Mesenchymal stem cell (in vitro differentiated cells and primary cell): ENCODE measurements at regions not wholly inside any gene's neighbourhood (a gene's known extent, or its start where the extent isn't known, plus 50 kb on each side); places are given as distances from the start of the nearest gene placed in this dataset.

Experiments
- DNase-seq: peaks from one replicate; pipeline ENCODE4 v3.0.0-alpha.2; 2013
- H2AFZ ChIP-seq: one replicate; pipeline ENCODE4 v1.6.1; 2013; ENCODE audit warnings: low read depth, mild to moderate bottlenecking, control low read depth, inconsistent platforms, low read length, moderate library complexity
- H2AK5ac ChIP-seq: 2 replicates; pipeline ENCODE4 v1.6.1; 2013; ENCODE audit warnings: low read length, moderate library complexity, mild to moderate bottlenecking, inconsistent platforms; ENCODE audit not compliant: severe bottlenecking
- H2BK120ac ChIP-seq: one replicate; pipeline ENCODE4 v1.6.1; 2013; ENCODE audit warnings: low read depth, mild to moderate bottlenecking, inconsistent platforms, low read length, moderate library complexity
- H2BK12ac ChIP-seq, 2 experiments: one replicate each; pipeline ENCODE4 v1.6.1; 2013; ENCODE audit warnings: inconsistent platforms in 2 of 2, low read length in 2 of 2, mild to moderate bottlenecking in 2 of 2, moderate library complexity in 2 of 2, control low read depth in 1 of 2
- H2BK15ac ChIP-seq: one replicate; pipeline ENCODE4 v1.6.1; 2013; ENCODE audit warnings: mild to moderate bottlenecking, low read depth, inconsistent platforms; ENCODE audit not compliant: poor library complexity, severe bottlenecking
- H2BK5ac ChIP-seq: 2 replicates; pipeline ENCODE4 v1.6.1; 2013; ENCODE audit warnings: low read depth, mild to moderate bottlenecking, low read length, control low read depth, inconsistent platforms; ENCODE audit not compliant: poor library complexity, severe bottlenecking
- H3K14ac ChIP-seq, 2 experiments: one replicate each; pipeline ENCODE4 v1.6.1; 2013; ENCODE audit warnings: inconsistent platforms in 2 of 2, low read length in 2 of 2, control low read depth in 1 of 2, mild to moderate bottlenecking in 1 of 2, moderate library complexity in 1 of 2
- H3K18ac ChIP-seq, 2 experiments: one replicate each; pipeline ENCODE4 v1.6.1; 2013; ENCODE audit warnings: inconsistent platforms in 2 of 2, low read length in 2 of 2, control low read depth in 1 of 2, low read depth in 1 of 2, mild to moderate bottlenecking in 1 of 2
- H3K23ac ChIP-seq, 2 experiments: one replicate each; pipeline ENCODE4 v1.6.1; 2013; ENCODE audit warnings: inconsistent platforms in 2 of 2, low read length in 2 of 2, mild to moderate bottlenecking in 2 of 2, moderate library complexity in 2 of 2, control low read depth in 1 of 2
- H3K27ac ChIP-seq: 2 replicates; pipeline ENCODE4 v1.5.1; 2013; ENCODE audit warnings: mild to moderate bottlenecking, moderate library complexity, low read length, control low read depth, inconsistent platforms; ENCODE audit not compliant: poor library complexity, severe bottlenecking
- H3K27me3 ChIP-seq, 2 experiments: 2 replicates each; pipeline versions ENCODE4 v1.6.1 to v1.7.0; 2013; ENCODE audit warnings: low read length in 2 of 2, mild to moderate bottlenecking in 2 of 2, moderate library complexity in 2 of 2, control low read depth in 1 of 2, inconsistent platforms in 1 of 2; ENCODE audit not compliant: control insufficient read depth in 1 of 2, insufficient read depth in 1 of 2
- H3K36me3 ChIP-seq, 2 experiments: 2 replicates each; pipeline versions ENCODE4 v1.6.1 to v1.7.0; 2013; ENCODE audit warnings: low read length in 2 of 2, control low read depth in 1 of 2, inconsistent platforms in 1 of 2, low read depth in 1 of 2, mild to moderate bottlenecking in 1 of 2; ENCODE audit not compliant: insufficient read depth in 2 of 2, control insufficient read depth in 1 of 2
- H3K4ac ChIP-seq, 2 experiments: one replicate each; pipeline ENCODE4 v1.6.1; 2013; ENCODE audit warnings: inconsistent platforms in 2 of 2, low read length in 2 of 2, mild to moderate bottlenecking in 2 of 2, moderate library complexity in 2 of 2, control low read depth in 1 of 2, low read depth in 1 of 2
- H3K4me1 ChIP-seq: 2 replicates; pipeline ENCODE4 v1.6.1; 2013; ENCODE audit warnings: low read depth, low read length, control low read depth; ENCODE audit not compliant: control insufficient read depth, insufficient read depth
- H3K4me2 ChIP-seq: 2 replicates; pipeline ENCODE4 v1.6.1; 2013; ENCODE audit warnings: low read length, mild to moderate bottlenecking, inconsistent platforms; ENCODE audit not compliant: poor library complexity, severe bottlenecking
- H3K4me3 ChIP-seq, 2 experiments: 2 replicates each; pipeline versions ENCODE4 v1.5.1 to v1.7.0; 2013; ENCODE audit warnings: low read length in 2 of 2, mild to moderate bottlenecking in 2 of 2, control low read depth in 1 of 2, low read depth in 1 of 2; ENCODE audit not compliant: insufficient read depth in 1 of 2
- H3K79me1 ChIP-seq: replicated peaks from 2 replicates; pipeline ENCODE4 v1.6.1; 2013; ENCODE audit warnings: mild to moderate bottlenecking, control low read depth, low read length, inconsistent platforms; ENCODE audit not compliant: poor library complexity, severe bottlenecking
- H3K9ac ChIP-seq: 2 replicates; pipeline ENCODE4 v1.7.0; 2013; ENCODE audit warnings: mild to moderate bottlenecking, low read length, moderate library complexity
- H3K9me3 ChIP-seq: 2 replicates; pipeline ENCODE4 v1.7.0; 2013; ENCODE audit warnings: mild to moderate bottlenecking, low read length; ENCODE audit not compliant: control insufficient read depth
- H4K8ac ChIP-seq: one replicate; pipeline ENCODE4 v1.6.1; 2013; ENCODE audit warnings: inconsistent platforms, mild to moderate bottlenecking, low read length, moderate library complexity
- H4K91ac ChIP-seq: one replicate; pipeline ENCODE4 v1.6.1; 2013; ENCODE audit warnings: mild to moderate bottlenecking, low read length, inconsistent platforms
- WGBS: methylation state at CpG from one replicate; pipeline ENCODE4 v1.1.7; 2013; ENCODE audit warnings: mixed read lengths; 5-methylcytosine and 5-hydroxymethylcytosine counted together

DNA sequence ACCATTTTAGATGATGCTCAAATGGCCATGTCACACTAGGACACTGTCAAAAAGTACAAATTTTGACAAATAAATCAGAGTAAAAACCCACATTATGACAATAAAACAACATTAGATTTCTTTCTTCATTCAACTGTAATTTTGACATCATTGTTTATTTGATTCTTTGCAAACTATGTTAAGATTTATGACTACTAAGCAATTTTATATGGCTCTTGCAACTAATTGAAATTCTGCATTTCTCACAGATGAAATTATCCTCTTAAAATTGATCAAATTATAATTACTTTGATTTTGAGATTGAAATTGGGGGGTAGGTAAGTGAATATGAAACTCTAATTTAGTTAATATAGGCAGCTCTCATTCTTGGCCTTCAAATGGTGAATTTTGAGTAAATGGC, 59.8 kb downstream of the ATOH1 start:
- Histone ChIP-seq H2AFZ (no peak overlapping the region), H2BK12ac (no peak overlapping the region), H3K27me3 (no peaks in the 10 kb centered on the region), H3K27ac (no peak overlapping the region), H3K18ac (no peak overlapping the region), H2AK5ac (no peak overlapping the region), H3K23ac (no peak overlapping the region), H2BK5ac (no peak overlapping the region), H3K9me3 (no peaks in the 10 kb centered on the region), H2BK120ac (no peak overlapping the region), H4K91ac (no peak overlapping the region), H2BK15ac (no peak overlapping the region), H3K9ac (no peak overlapping the region), H3K4me1 (no peaks in the 10 kb centered on the region), H3K4me3 (no peak overlapping the region), H3K4me2 (no peak overlapping the region), H3K4ac (no peak overlapping the region), H3K14ac (no peak overlapping the region), H3K79me1 (no peaks in the 10 kb centered on the region), H3K36me3 (no peaks in the 10 kb centered on the region), H4K8ac (no peak overlapping the region)
- no peak for DNase-seq

DNA sequence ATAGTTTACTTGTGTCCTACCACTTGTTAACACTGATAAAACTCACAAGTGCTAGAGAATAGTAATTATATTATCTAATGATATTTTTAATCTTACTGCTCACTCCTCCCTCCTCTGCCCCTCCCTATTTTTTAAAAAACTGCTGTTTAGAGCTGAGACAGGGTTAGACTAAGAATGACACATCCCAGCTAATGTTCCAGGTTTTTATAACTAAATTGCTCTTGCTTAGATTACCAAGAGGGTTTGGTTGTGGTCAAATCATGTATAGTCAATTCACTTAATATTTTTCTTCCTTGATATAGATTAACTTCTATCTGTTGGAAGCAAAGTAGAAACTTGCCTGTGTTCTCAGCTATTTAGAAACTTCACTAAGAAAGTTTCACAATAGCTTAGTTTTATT, 60.2 kb downstream of the ATOH1 start:
- H3K36me3 ChIP-seq: no peaks in the 10 kb centered on the region
- H3K27me3 ChIP-seq: no peaks in the 10 kb centered on the region
- H2BK12ac ChIP-seq: no peak overlapping the region
- H3K18ac ChIP-seq: no peak overlapping the region
- no peak overlapping the region for H3K4ac ChIP-seq
- H3K4me2 ChIP-seq: no peak overlapping the region
- no peak overlapping the region for H2AFZ ChIP-seq
- H3K4me3 ChIP-seq: no peak overlapping the region
- no peaks in the 10 kb centered on the region for H3K79me1 ChIP-seq
- no peak overlapping the region for H2AK5ac ChIP-seq
- no peak overlapping the region for H3K9ac ChIP-seq
- no peak overlapping the region for H3K27ac ChIP-seq
- H3K9me3 ChIP-seq: no peaks in the 10 kb centered on the region
- no peaks in the 10 kb centered on the region for H3K4me1 ChIP-seq
- H2BK120ac ChIP-seq: no peak overlapping the region
- no peak overlapping the region for H4K8ac ChIP-seq
- no peak overlapping the region for H3K14ac ChIP-seq
- H3K23ac ChIP-seq: no peak overlapping the region
- H4K91ac ChIP-seq: no peak overlapping the region
- H2BK5ac ChIP-seq: no peak overlapping the region
- no peak overlapping the region for H2BK15ac ChIP-seq
- DNase-seq: no peak

DNA sequence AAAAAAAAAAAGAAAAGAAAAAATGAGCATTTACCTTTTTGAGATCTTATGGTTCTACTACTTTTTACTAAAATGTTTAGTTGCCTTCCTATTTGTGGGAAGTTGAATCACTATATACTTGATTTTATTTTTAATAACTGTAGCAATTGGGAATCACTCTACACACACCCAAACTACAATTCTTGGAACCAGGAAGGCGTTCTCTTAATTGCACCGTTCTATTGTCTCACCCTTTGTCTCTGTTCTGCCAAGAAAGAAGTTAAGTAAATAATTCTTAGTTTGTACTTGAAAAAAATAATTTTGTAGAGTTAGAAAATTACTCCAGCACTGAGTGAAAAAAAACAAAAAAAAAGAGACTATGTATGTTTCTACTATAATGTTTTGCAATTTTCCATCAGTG, 62.7 kb downstream of the ATOH1 start:
- Histone ChIP-seq H2BK5ac (no peak overlapping the region), H2AFZ (no peak overlapping the region), H4K8ac (no peak overlapping the region), H3K23ac (no peak overlapping the region), H2BK15ac (no peak overlapping the region), H3K27me3 (no peaks in the 10 kb centered on the region), H2AK5ac (no peak overlapping the region), H3K79me1 (no peaks in the 10 kb centered on the region), H3K4ac (no peak overlapping the region), H3K36me3 (no peaks in the 10 kb centered on the region), H3K4me1 (no peaks in the 10 kb centered on the region), H3K9me3 (no peaks in the 10 kb centered on the region), H3K14ac (no peak overlapping the region), H3K4me2 (no peak overlapping the region), H2BK120ac (no peak overlapping the region), H3K4me3 (no peak overlapping the region), H4K91ac (no peak overlapping the region), H3K27ac (no peak overlapping the region), H3K18ac (no peak overlapping the region), H3K9ac (no peak overlapping the region), H2BK12ac (no peak overlapping the region)
- no CpG with 5 or more reads among the region's 2 CpGs for WGBS
- DNase-seq: no peak

DNA sequence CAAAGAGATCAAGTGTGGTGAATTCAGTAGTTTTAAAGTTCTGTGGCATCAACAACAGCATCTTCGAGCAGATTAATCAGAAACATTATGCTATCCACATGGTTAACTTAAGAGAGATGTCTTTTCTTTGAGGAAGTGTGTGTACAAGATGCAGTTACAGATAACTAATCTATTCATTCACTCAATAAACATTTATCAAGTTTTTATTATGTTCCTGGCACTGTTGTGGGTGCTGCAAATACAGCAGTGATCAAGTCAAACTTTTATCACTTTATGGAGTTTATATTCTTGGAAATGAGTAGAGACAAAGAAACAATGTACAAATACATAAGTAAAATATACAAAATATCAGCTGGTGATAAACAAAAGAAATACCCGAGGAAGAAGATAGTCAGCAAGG, 66.4 kb downstream of the ATOH1 start:
- no peak for DNase-seq
- no peak overlapping the region for H3K27ac ChIP-seq
- 61% methylated on average over 1 of the region's 2 CpGs for WGBS

More for the DNA sequence above, 66.4 kb downstream of the ATOH1 start:
- no peaks in the 10 kb centered on the region for H3K9me3 ChIP-seq
- H3K23ac ChIP-seq: no peak overlapping the region
- H2BK120ac ChIP-seq: no peak overlapping the region
- H3K4me2 ChIP-seq: no peak overlapping the region
- no peak overlapping the region for H2BK15ac ChIP-seq
- no peaks in the 10 kb centered on the region for H3K36me3 ChIP-seq
- H2BK12ac ChIP-seq: no peak overlapping the region
- no peak overlapping the region for H3K9ac ChIP-seq
- no peak overlapping the region for H2BK5ac ChIP-seq
- H4K91ac ChIP-seq: no peak overlapping the region
- no peaks in the 10 kb centered on the region for H3K27me3 ChIP-seq
- no peak overlapping the region for H3K14ac ChIP-seq
- no peak overlapping the region for H3K18ac ChIP-seq
- H3K4me1 ChIP-seq: no peaks in the 10 kb centered on the region
- no peak overlapping the region for H3K4me3 ChIP-seq
- H2AFZ ChIP-seq: no peak overlapping the region
- H3K79me1 ChIP-seq: no peaks in the 10 kb centered on the region
- no peak overlapping the region for H4K8ac ChIP-seq
- no peak overlapping the region for H2AK5ac ChIP-seq
- H3K4ac ChIP-seq: no peak overlapping the region
